Erythroblast (primary cell): ENCODE measurements at regions not wholly inside any gene's neighbourhood (a gene's known extent, or its start where the extent isn't known, plus 50 kb on each side); places are given as distances from the start of the nearest gene placed in this dataset.

Experiments used
- DNase-seq, 2 experiments: peaks; one replicate each; lab custom pipeline; 2025; lab: John Stamatoyannopoulos, UW
- GATA1 ChIP-seq: IDR thresholded peaks from 2 replicates; pipeline ENCODE4 v1.6.1; 2011; ENCODE audit warnings: low read depth, mild to moderate bottlenecking, control low read depth, low read length, moderate library complexity
- POLR2A ChIP-seq: IDR thresholded peaks from 2 replicates; pipeline ENCODE4 v1.6.1; 2011; ENCODE audit warnings: mild to moderate bottlenecking, low read length

- no peak for DNase-seq
- TF ChIP-seq POLR2A, result no peak
- TF ChIP-seq GATA1, result no peak
Observed at GRCh38 chr16:5642436-5642835, 544.8 kb upstream of the EEF2KMT start.

- TF ChIP-seq GATA1 (no peak), POLR2A (no peak)
- DNase-seq, result no peak
Observed at GRCh38 chr16:5642011-5642410, 544.4 kb upstream of the EEF2KMT start.

- DNase-seq, result no peak
- no peak for TF ChIP-seq POLR2A
- no peak for TF ChIP-seq GATA1
Observed at GRCh38 chr16:5640883-5641282, 543.3 kb upstream of the EEF2KMT start.

- TF ChIP-seq GATA1 (no peak), POLR2A (no peak)
- DNase-seq, result no peak
Observed at GRCh38 chr16:5639531-5639930, 541.9 kb upstream of the EEF2KMT start.

- DNase-seq, result no peak
- TF ChIP-seq GATA1 (no peak), POLR2A (no peak)
Observed at GRCh38 chr16:5635331-5635730, 537.7 kb upstream of the EEF2KMT start.

GRCh38 chr16:5634666-5635180 lies 537.1 kb upstream of the EEF2KMT start:
- DNase-seq, result no peak
- no peak for TF ChIP-seq GATA1
- no peak for TF ChIP-seq POLR2A

GRCh38 chr16:5633845-5634440 lies 536.3 kb upstream of the EEF2KMT start:
- DNase-seq, result peak; percentile 18 to 45
- TF ChIP-seq GATA1 (no peak), POLR2A (no peak)

- DNase-seq, result no peak
- no peak for TF ChIP-seq POLR2A
- no peak for TF ChIP-seq GATA1
Observed at GRCh38 chr16:5622234-5622884, 524.8 kb upstream of the EEF2KMT start.

GRCh38 chr16:5621826-5622225 lies 524.2 kb upstream of the EEF2KMT start:
- no peak for TF ChIP-seq POLR2A
- no peak for TF ChIP-seq GATA1
- no peak for DNase-seq

- TF ChIP-seq GATA1, result no peak
- no peak for TF ChIP-seq POLR2A
- DNase-seq, result no peak
Observed at GRCh38 chr16:5619304-5619703, 521.7 kb upstream of the EEF2KMT start.

- TF ChIP-seq GATA1 (no peak), POLR2A (no peak)
Observed at GRCh38 chr16:5616841-5617240, 519.2 kb upstream of the EEF2KMT start.

GRCh38 chr16:5615868-5616642 lies 518.5 kb upstream of the EEF2KMT start:
- DNase-seq, result peak; percentile 43 to 68
- no peak for TF ChIP-seq GATA1
- TF ChIP-seq POLR2A, result no peak

More at GRCh38 chr16:5616841-5617240, 519.2 kb upstream of the EEF2KMT start:
- no peak for DNase-seq

- no peak for TF ChIP-seq GATA1
- no peak for TF ChIP-seq POLR2A
Observed at GRCh38 chr16:5607169-5607568, 509.6 kb upstream of the EEF2KMT start.

GRCh38 chr16:5605404-5605803 lies 507.8 kb upstream of the EEF2KMT start:
- DNase-seq, result no peak

More at GRCh38 chr16:5607169-5607568, 509.6 kb upstream of the EEF2KMT start:
- no peak for DNase-seq

More at GRCh38 chr16:5605404-5605803, 507.8 kb upstream of the EEF2KMT start:
- TF ChIP-seq GATA1 (no peak), POLR2A (no peak)
